Coronary artery (tissue), 2 donors: ENCODE measurements at regions not wholly inside any gene's neighbourhood (a gene's known extent, or its start where the extent isn't known, plus 50 kb on each side); places are given as distances from the start of the nearest gene placed in this dataset.

Source experiments
- DNase-seq: peaks from one replicate; pipeline ENCODE4 v3.0.0-alpha.2; 2017; ENCODE audit warnings: low spot score
- H3K27ac ChIP-seq, 2 donors: fragments of 200-600 bp; sonication (generic); one replicate each; pipeline ENCODE4 v1.5.1; 2016 to 2019
- H3K4me3 ChIP-seq: fragments of 200-600 bp; sonication (generic); 2 replicates; pipeline ENCODE4 v1.5.1; 2016; ENCODE audit warnings: mild to moderate bottlenecking, moderate library complexity
- TF ChIP-seq, protein P1 (sequence below): fragments of 200-600 bp; sonication (generic); IDR thresholded peaks from one replicate; pipeline ENCODE4 v1.5.1; 2019; ENCODE audit warnings: antibody characterized with exemption

DNA sequence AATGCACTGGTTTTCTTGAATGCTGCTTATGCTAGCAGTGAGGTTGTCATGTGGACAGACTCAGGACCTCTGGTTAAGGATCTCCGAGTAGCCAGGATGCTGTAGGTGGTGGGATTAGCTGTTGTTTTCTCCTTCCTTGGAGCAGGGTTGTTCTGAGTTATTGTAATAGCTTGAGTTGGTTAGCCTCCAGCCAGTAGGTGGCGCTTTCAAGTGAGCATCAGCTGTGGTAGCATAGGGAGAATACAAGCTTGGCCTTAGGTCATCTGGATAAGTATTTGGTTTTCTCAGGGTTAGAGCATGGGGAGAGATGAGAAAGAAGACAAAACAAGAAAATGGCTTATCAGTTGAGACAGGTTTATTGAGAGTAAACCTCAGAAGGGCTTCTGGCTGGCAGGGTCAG is 299.7 kb upstream of the FBXO33 start:
- TF ChIP-seq, protein P1, sequence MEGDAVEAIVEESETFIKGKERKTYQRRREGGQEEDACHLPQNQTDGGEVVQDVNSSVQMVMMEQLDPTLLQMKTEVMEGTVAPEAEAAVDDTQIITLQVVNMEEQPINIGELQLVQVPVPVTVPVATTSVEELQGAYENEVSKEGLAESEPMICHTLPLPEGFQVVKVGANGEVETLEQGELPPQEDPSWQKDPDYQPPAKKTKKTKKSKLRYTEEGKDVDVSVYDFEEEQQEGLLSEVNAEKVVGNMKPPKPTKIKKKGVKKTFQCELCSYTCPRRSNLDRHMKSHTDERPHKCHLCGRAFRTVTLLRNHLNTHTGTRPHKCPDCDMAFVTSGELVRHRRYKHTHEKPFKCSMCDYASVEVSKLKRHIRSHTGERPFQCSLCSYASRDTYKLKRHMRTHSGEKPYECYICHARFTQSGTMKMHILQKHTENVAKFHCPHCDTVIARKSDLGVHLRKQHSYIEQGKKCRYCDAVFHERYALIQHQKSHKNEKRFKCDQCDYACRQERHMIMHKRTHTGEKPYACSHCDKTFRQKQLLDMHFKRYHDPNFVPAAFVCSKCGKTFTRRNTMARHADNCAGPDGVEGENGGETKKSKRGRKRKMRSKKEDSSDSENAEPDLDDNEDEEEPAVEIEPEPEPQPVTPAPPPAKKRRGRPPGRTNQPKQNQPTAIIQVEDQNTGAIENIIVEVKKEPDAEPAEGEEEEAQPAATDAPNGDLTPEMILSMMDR: no peak

DNA sequence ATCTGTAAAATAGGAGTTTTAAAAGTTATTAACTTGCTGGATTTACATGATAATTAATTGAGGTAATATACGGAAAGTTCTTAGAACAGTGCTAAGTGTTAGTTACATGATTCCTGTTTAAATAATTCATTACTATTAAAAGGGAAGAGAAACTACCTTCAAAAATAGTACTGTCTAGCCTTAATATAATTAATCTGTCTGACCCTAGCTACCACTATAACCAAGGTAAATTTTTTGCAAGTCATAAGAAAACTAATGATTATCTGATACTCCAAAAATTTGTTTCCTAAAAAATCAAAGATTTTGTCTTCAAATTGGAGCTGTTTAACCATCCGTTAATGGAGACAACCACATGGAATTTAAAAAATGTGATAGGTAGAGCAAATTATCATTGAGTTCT is 294.3 kb upstream of the FBXO33 start:
- no peak for DNase-seq
- TF ChIP-seq, protein P1: no peak
- Histone ChIP-seq H3K27ac (no peak overlapping the region), H3K4me3 (no peak overlapping the region)

More for the DNA sequence above, 299.7 kb upstream of the FBXO33 start:
- H3K4me3 ChIP-seq: no peak overlapping the region
- H3K27ac ChIP-seq: no peak overlapping the region
- DNase-seq: no peak

DNA sequence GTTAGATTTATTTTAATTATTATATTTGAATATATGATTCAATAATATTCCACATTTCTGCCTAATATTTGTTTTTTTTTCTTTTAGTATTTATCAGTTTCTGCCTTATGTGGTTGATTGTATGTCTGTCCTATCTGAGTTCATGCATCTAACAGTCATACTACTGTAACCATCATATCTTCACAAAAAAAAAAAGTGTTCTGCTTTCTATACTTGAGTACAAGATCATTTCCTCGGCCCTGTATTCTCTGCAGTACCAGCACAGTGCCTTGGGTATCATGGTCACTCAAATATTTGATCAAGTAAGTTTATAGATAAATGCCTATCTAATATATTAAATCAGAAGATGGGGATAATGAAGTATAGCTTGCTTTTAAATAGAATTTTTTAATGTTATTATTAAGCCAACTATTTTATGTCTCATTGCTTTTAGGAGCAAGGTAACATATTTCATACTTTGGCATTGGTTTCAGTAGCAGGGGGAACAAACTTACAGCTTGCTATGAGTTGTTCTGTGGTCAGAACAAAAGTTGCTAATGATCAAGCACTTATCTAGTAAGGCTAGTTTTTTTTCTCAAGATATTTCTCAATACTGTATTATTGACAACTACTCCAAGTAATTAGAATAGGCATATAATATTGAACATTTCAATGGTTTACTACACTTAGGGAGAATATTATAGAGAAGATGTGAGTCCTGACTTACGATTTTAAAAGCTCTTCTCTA is 290.5 kb upstream of the FBXO33 start:
- TF ChIP-seq, protein P1: no peak
- DNase-seq: no peak
- no peak overlapping the region for H3K27ac ChIP-seq
- H3K4me3 ChIP-seq: no peak overlapping the region

DNA sequence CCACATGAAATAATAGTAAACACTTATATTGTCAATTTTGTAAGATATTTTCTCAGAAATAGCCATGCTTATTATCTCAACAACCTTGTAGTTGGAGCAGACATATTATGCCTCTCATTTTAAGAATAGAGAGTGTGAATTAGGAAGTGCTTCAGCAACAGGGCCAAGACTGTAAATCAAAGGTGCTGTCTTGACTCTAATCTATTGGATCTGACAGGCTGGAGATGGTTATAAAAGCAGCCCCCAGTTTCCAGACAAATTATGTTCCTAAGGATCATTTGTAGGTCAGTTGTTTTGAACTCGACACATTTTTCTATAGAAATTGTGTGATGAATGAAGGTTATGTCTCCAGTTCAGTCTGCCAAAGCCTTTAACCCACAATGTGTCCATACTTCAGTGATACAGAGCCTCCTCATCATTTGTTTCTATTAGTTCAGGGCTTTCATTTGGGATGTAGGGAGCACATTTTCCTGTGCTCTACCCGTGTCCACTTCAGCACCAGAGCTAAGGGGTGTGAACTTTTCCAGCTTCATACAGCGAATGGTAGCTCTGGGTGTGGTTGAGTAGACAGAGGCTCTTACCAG is 284.8 kb upstream of the FBXO33 start:
- H3K27ac ChIP-seq: no peak overlapping the region
- DNase-seq: no peak
- H3K4me3 ChIP-seq: no peak overlapping the region
- TF ChIP-seq, protein P1: no peak

DNA sequence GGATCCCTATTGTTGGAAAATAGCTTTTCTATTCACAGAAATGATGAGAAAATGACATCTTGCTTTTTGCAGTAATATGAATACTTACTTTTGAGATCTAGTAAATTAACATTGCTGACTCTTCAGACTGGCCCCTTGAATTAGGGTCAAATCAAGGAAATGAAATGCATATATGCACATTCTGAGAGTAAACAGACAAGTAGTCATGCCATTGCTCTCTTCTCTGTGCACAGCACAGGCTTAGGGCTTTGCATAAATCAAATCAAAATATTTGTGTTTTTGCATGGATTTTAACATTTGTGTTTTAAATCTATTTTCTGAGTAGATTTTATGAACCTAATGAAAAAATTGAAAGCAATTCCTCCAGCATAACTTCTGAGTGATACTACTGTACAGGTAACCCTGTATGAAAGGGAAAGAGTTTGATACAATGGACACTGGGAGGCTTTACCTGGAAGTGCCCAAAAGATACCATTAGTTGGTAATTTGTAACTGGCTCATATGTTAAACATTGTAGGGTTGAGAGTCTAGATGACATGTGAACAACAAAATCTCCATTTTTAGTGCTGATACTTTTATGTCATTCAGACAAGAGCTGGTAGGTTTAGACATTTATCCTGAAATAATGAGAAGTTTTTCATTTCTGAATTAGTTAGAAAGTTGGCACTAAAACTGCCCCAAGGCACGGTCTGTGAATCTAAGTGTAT is 280.2 kb upstream of the FBXO33 start:
- Histone ChIP-seq H3K27ac (no peak overlapping the region), H3K4me3 (no peak overlapping the region)
- TF ChIP-seq, protein P1: no peak
- no peak for DNase-seq

DNA sequence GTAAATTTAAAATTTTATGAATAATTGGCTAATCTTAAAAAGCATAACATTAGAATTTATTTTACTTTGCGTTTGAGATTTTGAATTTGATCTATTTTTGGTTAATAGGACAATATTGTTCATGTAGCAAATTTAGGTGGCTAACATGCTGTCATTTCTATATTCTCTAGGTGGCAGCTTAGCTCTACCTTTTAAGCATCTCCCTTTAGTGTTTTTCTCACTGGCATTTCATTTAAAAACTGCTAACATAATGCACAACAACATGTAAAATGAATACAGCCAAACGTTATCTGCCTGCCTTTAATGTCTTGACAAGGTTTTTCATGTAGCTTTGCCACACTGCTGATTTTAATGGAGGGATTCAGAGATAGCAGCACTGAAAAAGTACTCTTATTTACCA is 272.4 kb upstream of the FBXO33 start:
- DNase-seq: no peak
- no peak overlapping the region for H3K27ac ChIP-seq
- TF ChIP-seq, protein P1: no peak
- no peak overlapping the region for H3K4me3 ChIP-seq
